Heart right ventricle (tissue), 16 donors: ENCODE measurements at regions not wholly inside any gene's neighbourhood (a gene's known extent, or its start where the extent isn't known, plus 50 kb on each side); places are given as distances from the start of the nearest gene placed in this dataset.
A peak's percentile ranks its signal among the peaks of the same experiment; 100 is the strongest.

Experiments used
- ATAC-seq, 8 donors: fragments of 200-7000 bp; cut with Tn5 transposase; one replicate each; pipeline ENCODE4 v1.9.1; 2020; ENCODE audit warnings: mild to moderate bottlenecking in 8 of 8, moderate library complexity in 8 of 8, moderate number of reproducible peaks in 1 of 8
- DNase-seq, 2 donors: peaks; one replicate each; pipeline ENCODE4 v3.0.0-alpha.2; 2020
- H3K27ac ChIP-seq, 10 donors: fragments of 200-600 bp; sonication (generic) in 2 of 10; one replicate each; pipeline versions ENCODE4 v1.5.0 to v1.8.0; 2020 to 2022; ENCODE audit warnings: mild to moderate bottlenecking in 3 of 10
- H3K27me3 ChIP-seq, 7 donors: fragments of 200-600 bp; one replicate each; pipeline ENCODE4 v1.8.0; 2021 to 2022; ENCODE audit warnings: mild to moderate bottlenecking in 2 of 7
- H3K36me3 ChIP-seq, 9 donors: fragments of 200-600 bp; sonication (generic) in 1 of 9; one replicate each; pipeline versions ENCODE4 v1.5.0 to v1.8.0; 2020 to 2022; ENCODE audit warnings: mild to moderate bottlenecking in 2 of 9
- H3K4me1 ChIP-seq, 9 donors: fragments of 200-600 bp; sonication (generic) in 1 of 9; one replicate each; pipeline versions ENCODE4 v1.5.0 to v1.8.0; 2020 to 2022; ENCODE audit warnings: mild to moderate bottlenecking in 4 of 9
- H3K4me3 ChIP-seq, 10 donors: fragments of 200-600 bp; sonication (generic) in 2 of 10; one replicate each; pipeline versions ENCODE4 v1.5.0 to v1.8.0; 2020 to 2022; ENCODE audit warnings: mild to moderate bottlenecking in 7 of 10, moderate library complexity in 2 of 10
- H3K9me3 ChIP-seq, 11 donors: fragments of 200-600 bp in 10 of 11; sonication (generic) in 2 of 11; one replicate each; pipeline versions ENCODE4 v1.5.0 to v1.8.0; 2013 to 2022; ENCODE audit warnings: mild to moderate bottlenecking in 2 of 11, control low read depth in 1 of 11, moderate library complexity in 1 of 11
- CTCF ChIP-seq, 9 donors: fragments of 200-600 bp; sonication (generic) in 2 of 9; IDR thresholded peaks; one replicate each; pipeline versions ENCODE4 v1.5.0 to v1.8.0; 2021 to 2022; ENCODE audit warnings: antibody characterized with exemption in 9 of 9, mild to moderate bottlenecking in 5 of 9, moderate library complexity in 1 of 9
- WGBS, 2 donors: extraction: QIAGEN DNeasy Blood & Tissue Kit; methylation state at CpG; one replicate each; pipeline ENCODE4 v1.1.7; 2013; ENCODE audit warnings: inconsistent platforms in 1 of 2; 5-methylcytosine and 5-hydroxymethylcytosine counted together
- intact Hi-C, 10 donors: fragments of 100-400 bp; cut with DNase I; formaldehyde crosslinking; loops; one replicate each; pipeline versions ENCODE4 v1.11.1 to v1.14.2; 2022
- donor health status: Arrhythmogenic right ventricular cardiomyopathy.
- donor health status: ischemic (EF 13 %, LVEDD 7.1; RV severe dilation, severe dysfunction).
- donor health status: healthy with polysubstance abuse.
- donor health status: DM: no; HTN: yes; CAD: no.
- donor health status: DM: no; HTN: no; CAD: no.
- donor health status: ischemic (EF 25% LVEDD 6.9; RV normal size, moderate dysfunction).
- donor health status: ischemic (EF 25% LVEDD 5.7; RV mildly dilated, moderate dysfunction).
- donor health status: healthy.
- donor health status: DM: yes; HTN: yes; CAD: no.
- donor health status: Ischemic cardiomyopathy.
- donor health status: ischemic (EF 35%, LVEDD 5.7; RV mildly dilated, moderate dysfunction).
- donor health status: nonischemic (EF 11% LVEDD 7.7; RV severe dilation, severe dysfunction).
- donor health status: DM: yes; HTN: yes; CAD: no.
- donor health status: PGD.
- donor health status: ischemic (EF 29% LVEDD 5.4; RV normal size, mild dysfunction).
- donor health status: nonischemic (EF 23%, LVEDD 6.1; RV moderate dilation, normal function).

- Histone ChIP-seq H3K9me3 (no peaks in the 10 kb centered on the region), H3K4me3 (no peak overlapping the region), H3K27me3 (no peaks in the 10 kb centered on the region), H3K36me3 (no peaks in the 10 kb centered on the region), H3K4me1 (peaks cover 19 to 59% (median 41%) of the 10 kb centered on the region in 9 donors), H3K27ac (peak overlapping the region in 8 of 10 donors; percentile 14 to 81 (median 74))
- no peak for ATAC-seq
- no peak for DNase-seq
- no peak for TF ChIP-seq CTCF (IDR thresholded peaks at IDR 0.05)
- intact Hi-C loops = loop anchor here in 2 of 10 donors (10.0 kb wide), 1 partner anchor 181 kb away; the partner anchor contains the start of gene GLI2 (in 2 of the 2)
- WGBS, 2 donors = 71 to 72% methylated on average over 3 of the region's 3 CpGs
These were observed 180.0 kb downstream of the GLI2 start for GRCh38 chr2:120915670-120916069.

- 92 to 98% methylated on average over 9 of the region's 9 CpGs for WGBS, 2 donors
- ATAC-seq (no peak), DNase-seq (no peak)
- no peak for TF ChIP-seq CTCF (IDR thresholded peaks at IDR 0.05)
- intact Hi-C loops = loop anchor here in 2 of 10 donors (10.0 kb wide), 1 partner anchor 182 kb away; the partner anchor contains the start of gene GLI2 (in 2 of the 2)
- H3K9me3 ChIP-seq = no peaks in the 10 kb centered on the region
- no peaks in the 10 kb centered on the region for H3K27me3 ChIP-seq
- peaks cover 19 to 59% (median 41%) of the 10 kb centered on the region in 9 donors for H3K4me1 ChIP-seq
- no peak overlapping the region for H3K4me3 ChIP-seq
- H3K27ac ChIP-seq = no peak overlapping the region
- H3K36me3 ChIP-seq = no peaks in the 10 kb centered on the region
These were observed 180.8 kb downstream of the GLI2 start for GRCh38 chr2:120916446-120916845.

GRCh38 chr2:120917886-120918285 is 182.2 kb downstream of the GLI2 start:
- no peak overlapping the region for H3K27ac ChIP-seq
- intact Hi-C loops = loop anchor here in 2 of 10 donors (10.0 kb wide), 1 partner anchor 183 kb away; the partner anchor contains the start of gene GLI2 (in 2 of the 2)
- H3K9me3 ChIP-seq = no peaks in the 10 kb centered on the region
- WGBS, 2 donors = 78 to 81% methylated on average over 4 of the region's 4 CpGs
- H3K27me3 ChIP-seq = no peaks in the 10 kb centered on the region
- ATAC-seq (no peak), DNase-seq (no peak)
- peaks cover 15 to 47% (median 32%) of the 10 kb centered on the region in 9 donors for H3K4me1 ChIP-seq
- TF ChIP-seq CTCF (IDR thresholded peaks at IDR 0.05) = no peak
- H3K4me3 ChIP-seq = no peak overlapping the region
- H3K36me3 ChIP-seq = no peaks in the 10 kb centered on the region

- no peak overlapping the region for H3K27ac ChIP-seq
- ATAC-seq = no peak
- intact Hi-C loops = loop anchor here in 2 of 10 donors (10.0 kb wide), 1 partner anchor 184 kb away; the partner anchor contains the start of gene GLI2 (in 2 of the 2)
- WGBS, 2 donors = 91 to 94% methylated on average over 8 of the region's 8 CpGs
- TF ChIP-seq CTCF (IDR thresholded peaks at IDR 0.05) = no peak
- H3K36me3 ChIP-seq = no peaks in the 10 kb centered on the region
- no peak for DNase-seq
- H3K27me3 ChIP-seq = no peaks in the 10 kb centered on the region
- H3K9me3 ChIP-seq = no peaks in the 10 kb centered on the region
- H3K4me1 ChIP-seq = peaks cover 13 to 34% (median 26%) of the 10 kb centered on the region in 9 donors
- no peak overlapping the region for H3K4me3 ChIP-seq
These were observed 183.5 kb downstream of the GLI2 start for GRCh38 chr2:120919216-120919615.
